ENCODE measurements at regions not wholly inside any gene's neighbourhood (a gene's known extent, or its start where the extent isn't known, plus 50 kb on each side); places are given as distances from the start of the nearest gene placed in this dataset.

GRCh38 chr14:35921745-35922144 is 95.6 kb downstream of the BRMS1L start:
- Histone ChIP-seq H3K27ac (no peak overlapping the region), H3K36me3 (no peaks in the 10 kb centered on the region), H3K4me3 (no peak overlapping the region), H3K27me3 (no peaks in the 10 kb centered on the region), H3K4me1 (no peaks in the 10 kb centered on the region), H3K9me3 (no peaks in the 10 kb centered on the region)
- no peak for TF ChIP-seq POLR2A (IDR thresholded peaks at IDR 0.05)
- no peak for TF ChIP-seq CTCF (IDR thresholded peaks at IDR 0.05)
- ATAC-seq: no peak
- no peak for DNase-seq
- intact Hi-C loops (cut with DNase I): no loop called here

Data from right lobe of liver (tissue), 6 donors.